GM10248 (cell line): ENCODE measurements at regions not wholly inside any gene's neighbourhood (a gene's known extent, or its start where the extent isn't known, plus 50 kb on each side); places are given as distances from the start of the nearest gene placed in this dataset.

ENCODE experiments used
- CTCF ChIA-PET: fragments of 300-600 bp; sonication (Branson Sonifier 250); formaldehyde crosslinking; extraction: SDS; loops from one replicate; lab custom pipeline; 2021; ENCODE audit warnings: antibody characterized with exemption; lab: Yijun Ruan, JAX
- POLR2A ChIA-PET: fragments of 350-650 bp; sonication (Branson Sonifier 250); formaldehyde crosslinking; extraction: SDS; loops from one replicate; lab custom pipeline; 2020; ENCODE audit warnings: antibody characterized with exemption; lab: Yijun Ruan, JAX
- DNase-seq: peaks from one replicate; pipeline ENCODE4 v3.0.0; 2012; ENCODE audit errors: extremely low spot score
- TF ChIP-seq, protein P1 (sequence below): IDR thresholded peaks from 2 replicates; pipeline ENCODE4 v1.5.1; 2012; ENCODE audit warnings: mild to moderate bottlenecking, low read depth; ENCODE audit errors: extremely low read depth, missing control alignments, control extremely low read depth

DNA sequence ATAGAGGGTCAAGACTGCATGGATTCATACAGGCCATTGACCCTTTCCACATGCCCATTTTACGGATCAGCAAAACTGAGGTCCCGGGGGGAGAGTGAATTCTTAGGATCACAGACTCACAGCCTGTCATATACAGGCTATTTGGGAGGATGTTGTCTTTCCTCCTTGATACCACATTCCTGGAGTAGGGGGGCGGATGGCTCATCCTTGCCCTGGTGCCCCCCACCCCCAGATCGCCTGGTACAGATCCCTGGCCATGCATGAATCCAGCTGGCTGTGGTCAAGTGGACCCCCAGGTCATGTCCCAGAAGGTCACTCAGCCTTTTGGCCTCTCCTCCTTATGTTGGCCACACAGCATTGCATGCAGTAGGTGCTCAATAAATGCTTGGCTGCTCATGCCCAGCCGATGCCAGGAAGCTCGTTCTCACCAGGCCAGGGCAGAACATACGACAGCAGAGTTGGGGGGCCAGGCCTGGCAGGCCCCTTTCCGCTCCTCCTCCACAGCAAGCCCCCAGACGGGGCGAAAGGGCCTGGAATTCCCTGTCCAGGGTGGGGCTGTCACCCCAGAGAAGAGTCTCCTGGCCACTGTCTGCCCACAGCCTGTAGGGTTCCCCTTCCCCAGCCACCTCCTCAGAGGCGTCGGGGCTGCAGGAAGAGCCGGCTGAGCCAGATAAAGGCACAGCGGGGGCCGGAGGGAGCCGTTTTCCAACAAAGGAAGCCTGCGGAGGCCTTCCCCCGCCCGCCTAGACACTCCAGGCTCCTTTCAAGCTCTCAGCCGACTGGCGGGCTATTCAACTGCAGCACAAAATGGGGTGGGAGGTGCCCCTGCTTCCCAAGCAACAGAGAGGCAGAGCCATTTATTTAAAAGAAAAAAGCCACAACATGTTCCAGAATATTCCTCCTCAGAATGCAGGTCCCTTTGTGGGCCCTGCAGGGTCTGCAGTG is 215.7 kb upstream of the CIBAR2 start:
- TF ChIP-seq, protein P1, sequence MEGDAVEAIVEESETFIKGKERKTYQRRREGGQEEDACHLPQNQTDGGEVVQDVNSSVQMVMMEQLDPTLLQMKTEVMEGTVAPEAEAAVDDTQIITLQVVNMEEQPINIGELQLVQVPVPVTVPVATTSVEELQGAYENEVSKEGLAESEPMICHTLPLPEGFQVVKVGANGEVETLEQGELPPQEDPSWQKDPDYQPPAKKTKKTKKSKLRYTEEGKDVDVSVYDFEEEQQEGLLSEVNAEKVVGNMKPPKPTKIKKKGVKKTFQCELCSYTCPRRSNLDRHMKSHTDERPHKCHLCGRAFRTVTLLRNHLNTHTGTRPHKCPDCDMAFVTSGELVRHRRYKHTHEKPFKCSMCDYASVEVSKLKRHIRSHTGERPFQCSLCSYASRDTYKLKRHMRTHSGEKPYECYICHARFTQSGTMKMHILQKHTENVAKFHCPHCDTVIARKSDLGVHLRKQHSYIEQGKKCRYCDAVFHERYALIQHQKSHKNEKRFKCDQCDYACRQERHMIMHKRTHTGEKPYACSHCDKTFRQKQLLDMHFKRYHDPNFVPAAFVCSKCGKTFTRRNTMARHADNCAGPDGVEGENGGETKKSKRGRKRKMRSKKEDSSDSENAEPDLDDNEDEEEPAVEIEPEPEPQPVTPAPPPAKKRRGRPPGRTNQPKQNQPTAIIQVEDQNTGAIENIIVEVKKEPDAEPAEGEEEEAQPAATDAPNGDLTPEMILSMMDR = no peak
- POLR2A ChIA-PET = no interaction called here
- no peak for DNase-seq
- CTCF ChIA-PET = interaction anchor here (1.5 kb wide), 1 partner anchor 27 kb away, joined by 3 read pairs; no protein-coding TSS in a partner anchor

DNA sequence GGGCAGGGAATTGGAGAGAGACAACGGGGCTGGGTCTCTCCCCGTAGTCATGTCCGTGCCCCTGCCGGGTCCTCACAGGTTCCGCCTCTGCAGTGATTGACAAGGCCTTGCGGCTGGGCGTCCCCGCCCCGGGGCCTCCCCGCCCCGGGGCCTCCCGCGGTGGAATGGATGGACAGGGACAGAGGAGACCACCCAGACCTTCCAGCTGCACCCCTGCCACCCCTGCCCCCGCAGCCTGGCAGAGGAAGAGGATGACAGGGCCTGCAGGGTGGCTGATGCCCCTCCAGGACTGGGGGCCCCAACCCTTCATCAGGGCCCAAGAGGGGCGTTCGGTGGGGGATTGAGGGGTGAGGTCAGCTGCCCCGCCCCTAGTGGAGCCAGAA is 216.4 kb upstream of the CIBAR2 start:
- TF ChIP-seq, protein P1 = no peak
- POLR2A ChIA-PET = no interaction called here
- CTCF ChIA-PET = interaction anchor here (1.5 kb wide), 1 partner anchor 28 kb away, joined by 3 read pairs; no protein-coding TSS in a partner anchor
- peak; percentile 33 for DNase-seq

DNA sequence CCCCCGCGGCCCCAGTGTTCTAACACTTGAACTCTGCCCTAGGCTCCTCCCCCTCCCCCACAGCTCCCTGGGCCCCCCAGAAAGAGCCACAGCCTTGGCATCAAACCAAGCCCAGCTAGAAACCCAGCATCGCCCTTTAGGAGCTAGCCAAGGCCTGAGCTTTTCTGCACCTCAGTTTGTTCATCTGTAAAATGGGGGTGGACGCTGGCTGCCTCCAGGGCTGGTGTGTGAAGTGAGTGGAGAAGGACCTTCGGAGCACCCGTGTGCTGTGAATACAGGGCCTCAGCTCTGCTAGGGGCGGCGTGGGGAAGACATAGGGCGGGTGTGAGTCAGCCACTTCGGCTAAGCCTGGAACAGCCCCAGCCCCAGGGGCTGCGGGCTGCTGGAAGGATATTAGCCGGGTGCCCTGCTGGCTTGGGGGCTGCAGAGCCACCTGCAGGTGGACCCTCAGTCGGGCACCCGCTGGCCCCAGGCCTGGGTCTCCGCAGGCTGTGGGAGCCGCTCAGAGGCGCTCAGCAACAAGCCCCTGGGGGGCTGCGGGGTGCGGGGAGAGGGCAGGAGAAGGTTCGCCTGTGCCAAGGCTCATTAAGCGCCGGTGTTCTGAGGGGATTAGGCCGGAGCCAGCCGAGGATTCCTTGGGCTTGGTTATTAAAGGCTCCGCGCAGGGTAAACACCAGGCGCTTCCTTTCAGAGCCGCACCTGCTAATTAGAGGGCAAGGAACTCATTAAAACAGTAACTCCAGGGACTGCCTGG is 217.0 kb upstream of the CIBAR2 start:
- POLR2A ChIA-PET = no interaction called here

DNA sequence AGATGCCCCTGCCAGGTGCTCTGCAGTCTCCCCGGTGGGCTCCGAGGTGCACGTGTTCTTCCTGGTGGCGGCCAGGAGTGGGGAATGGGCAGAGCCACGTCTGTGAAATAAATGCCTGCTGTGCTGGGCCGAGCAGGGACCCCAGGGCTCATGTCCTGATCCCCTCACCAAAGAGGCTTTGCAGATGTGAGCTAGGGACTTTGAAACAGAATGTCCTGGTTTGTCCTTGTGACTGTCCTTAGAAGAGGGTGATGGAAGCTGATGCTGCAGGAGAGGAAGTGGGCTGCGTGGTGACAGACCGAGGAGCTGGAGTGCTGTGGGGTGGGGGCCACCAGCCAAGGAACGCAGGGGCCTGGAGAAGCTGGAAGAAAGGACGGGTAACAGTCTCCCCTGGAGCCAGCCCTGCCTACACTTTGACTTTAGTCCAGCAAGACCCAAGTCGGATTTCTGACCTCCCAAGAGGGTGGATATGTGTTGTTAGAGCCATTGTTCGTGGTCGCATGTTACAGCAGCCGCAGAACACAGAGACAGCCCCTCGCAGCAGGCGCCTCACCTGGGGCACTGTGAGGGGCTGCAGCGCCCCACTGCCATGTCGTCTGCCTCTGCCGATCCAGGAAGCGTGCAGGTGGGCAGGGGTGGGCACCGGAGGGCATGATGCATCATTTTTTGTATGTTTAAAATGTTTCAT is 217.9 kb upstream of the CIBAR2 start:
- TF ChIP-seq, protein P1 = no peak
- DNase-seq = no peak
- CTCF ChIA-PET = interaction anchor here (0.8 to 2.3 kb wide), 10 partner anchors 12 to 215 kb away, joined by 3 to 6 read pairs (median 3); no protein-coding TSS in a partner anchor
- POLR2A ChIA-PET = no interaction called here

More for the DNA sequence above, 217.0 kb upstream of the CIBAR2 start:
- CTCF ChIA-PET = interaction anchor here (1.5 to 2.3 kb wide), 2 partner anchors 28 to 214 kb away, joined by 3 to 6 read pairs; no protein-coding TSS in a partner anchor
- TF ChIP-seq, protein P1 = no peak
- no peak for DNase-seq

DNA sequence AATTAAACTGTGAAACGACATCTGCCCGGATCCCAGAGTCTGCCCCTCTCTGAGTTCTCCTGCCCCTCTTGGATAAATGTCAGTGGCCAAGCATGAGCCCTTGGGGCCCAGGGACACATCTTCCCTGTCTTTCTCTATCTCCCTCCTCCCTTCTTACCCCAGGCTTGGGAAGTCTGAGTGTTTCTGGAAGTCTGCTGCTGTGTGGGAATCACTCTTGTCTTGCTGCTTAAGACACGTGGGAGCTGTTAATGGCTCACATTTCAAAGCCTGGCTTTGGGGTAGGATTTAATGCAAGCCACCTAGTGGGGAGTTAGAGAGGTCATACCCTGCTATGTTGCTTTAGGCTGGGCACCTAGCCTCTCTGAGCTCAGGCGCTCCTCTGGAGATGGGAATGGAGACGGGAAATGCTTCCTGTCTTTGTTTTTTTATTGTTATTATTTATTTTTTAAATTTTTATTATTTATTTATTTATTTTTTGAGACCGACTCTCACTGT is 218.5 kb upstream of the CIBAR2 start:
- ChIA-PET POLR2A (no interaction called here), CTCF (interaction anchor here (0.8 to 2.3 kb wide), 10 partner anchors 12 to 216 kb away, joined by 3 to 6 read pairs (median 3); no protein-coding TSS in a partner anchor)
- peak; percentile 59 for DNase-seq
- TF ChIP-seq, protein P1 = peak; percentile 33

DNA sequence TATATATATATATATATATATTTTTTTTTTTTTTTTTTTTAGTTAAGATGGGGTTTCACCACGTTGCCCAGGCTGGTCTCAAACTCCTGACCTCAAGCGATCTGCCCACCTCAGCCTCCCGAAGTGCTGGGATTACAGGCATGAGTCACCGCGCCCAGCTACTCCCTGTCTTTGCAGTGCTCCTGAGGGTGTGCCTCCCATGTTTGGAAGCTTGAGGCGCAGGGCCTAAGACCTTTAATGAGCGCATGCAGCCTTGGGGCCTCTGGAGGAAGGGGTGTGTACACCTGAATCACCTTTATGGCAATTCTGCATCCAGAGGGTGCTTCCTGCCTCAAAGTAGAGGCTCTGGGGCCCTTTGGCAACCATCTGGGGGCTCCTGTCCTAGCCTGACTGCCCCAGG is 219.4 kb upstream of the CIBAR2 start:
- no peak for DNase-seq
- CTCF ChIA-PET = interaction anchor here (1.3 to 2.3 kb wide), 4 partner anchors 12 to 217 kb away, joined by 3 to 6 read pairs (median 4); no protein-coding TSS in a partner anchor
- TF ChIP-seq, protein P1 = no peak
- POLR2A ChIA-PET = no interaction called here
